Activated CD4-positive, alpha-beta T cell treated with anti-CD3 and anti-CD28 coated beads, Interleukin-2, amount 10 ng/mL, durations not matched to agents 7 days and 5 days (primary cell): ENCODE measurements at regions not wholly inside any gene's neighbourhood (a gene's known extent, or its start where the extent isn't known, plus 50 kb on each side); places are given as distances from the start of the nearest gene placed in this dataset.

Experiments
- CTCF ChIA-PET: fragments of 350-600 bp; sonication (Branson Sonifier 250); formaldehyde crosslinking; loops from one replicate; lab custom pipeline; 2021; ENCODE audit warnings: antibody characterized with exemption; lab: Charles Lee
- POLR2A ChIA-PET: fragments of 350-600 bp; sonication (Branson Sonifier 250); formaldehyde crosslinking; loops from one replicate; lab custom pipeline; 2021; ENCODE audit warnings: antibody characterized with exemption; lab: Charles Lee
- DNase-seq: peaks from one replicate; pipeline ENCODE4 v3.0.0-alpha.2; 2020
- H3K27ac Mint-ChIP-seq: one replicate; pipeline ENCODE4 v1.8.0; 2021; ENCODE audit warnings: mild to moderate bottlenecking, moderate library complexity, mixed read lengths
- H3K27me3 Mint-ChIP-seq: one replicate; pipeline ENCODE4 v1.8.0; 2021; ENCODE audit warnings: mixed read lengths
- H3K36me3 Mint-ChIP-seq: one replicate; pipeline ENCODE4 v1.8.0; 2021; ENCODE audit warnings: low read depth, mixed read lengths
- H3K4me1 Mint-ChIP-seq: one replicate; pipeline ENCODE4 v1.8.0; 2021; ENCODE audit warnings: mixed read lengths
- H3K4me3 Mint-ChIP-seq: one replicate; pipeline ENCODE4 v1.8.0; 2021; ENCODE audit warnings: mild to moderate bottlenecking, moderate library complexity, mixed read lengths
- H3K9me3 Mint-ChIP-seq: one replicate; pipeline ENCODE4 v1.8.0; 2021; ENCODE audit warnings: mixed read lengths

GRCh38 chr10:4678951-4679671, 146.9 kb upstream of the AKR1E2 start:
- Mint-ChIP-seq H3K4me1 (no peaks in the 10 kb centered on the region), H3K27me3 (peaks cover 21% of the 10 kb centered on the region), H3K9me3 (no peaks in the 10 kb centered on the region), H3K27ac (no peak overlapping the region), H3K4me3 (no peak overlapping the region), H3K36me3 (no peaks in the 10 kb centered on the region)
- ChIA-PET POLR2A (no interaction called here), CTCF (interaction anchor here (0.6 kb wide), 1 partner anchor 233 kb away, joined by 3 read pairs; no protein-coding TSS in a partner anchor)
- DNase-seq: no peak

DNA sequence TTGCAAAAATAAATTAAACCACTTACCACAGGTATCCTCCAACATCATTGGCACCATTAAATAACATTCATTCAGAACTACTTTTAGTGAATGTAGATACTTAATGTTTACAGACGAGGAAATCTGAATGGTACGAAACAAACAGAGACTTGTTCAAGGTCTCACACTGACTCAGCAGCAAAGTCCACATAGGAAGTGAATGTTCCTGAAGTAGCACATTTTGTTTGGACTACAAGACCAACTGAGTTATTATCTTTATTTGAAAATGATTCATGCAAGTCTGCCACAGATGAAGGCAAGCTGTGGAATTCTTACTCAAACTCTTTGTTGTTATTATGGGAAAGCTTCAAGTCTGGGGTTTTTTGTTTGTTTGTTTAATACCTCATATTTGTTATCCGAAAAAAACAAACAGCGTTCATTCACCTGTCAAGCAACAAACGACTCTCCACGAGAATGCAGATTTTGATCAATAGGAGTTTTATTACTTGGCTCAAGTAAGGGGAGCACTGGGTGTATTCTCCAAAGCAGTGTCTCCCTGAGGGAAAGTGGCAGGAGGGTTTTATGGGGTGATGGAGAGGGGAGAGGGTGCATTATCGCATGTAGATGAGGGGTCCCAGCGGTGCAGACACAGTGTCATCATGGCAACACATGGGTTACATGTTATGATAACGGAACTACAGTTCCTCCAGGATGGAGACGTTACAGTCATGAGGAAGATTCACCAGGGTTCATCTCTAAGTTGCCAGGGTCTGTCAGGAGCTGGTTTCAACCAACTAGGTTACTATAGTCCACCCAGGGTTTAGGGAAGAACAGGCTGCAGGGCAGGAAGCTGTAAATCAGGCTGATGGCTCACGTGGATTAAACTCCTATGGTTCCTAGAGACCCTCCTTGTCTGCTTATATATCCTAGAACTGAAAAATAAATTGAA, 147.7 kb upstream of the AKR1E2 start:
- Mint-ChIP-seq H3K4me3 (no peak overlapping the region), H3K9me3 (no peaks in the 10 kb centered on the region), H3K36me3 (no peaks in the 10 kb centered on the region), H3K27ac (no peak overlapping the region), H3K4me1 (no peaks in the 10 kb centered on the region), H3K27me3 (peaks cover 25% of the 10 kb centered on the region)
- CTCF ChIA-PET: interaction anchor here (0.6 kb wide), 1 partner anchor 232 kb away, joined by 3 read pairs; no protein-coding TSS in a partner anchor
- POLR2A ChIA-PET: no interaction called here
- DNase-seq: no peak

GRCh38 chr10:4677296-4678021, 148.5 kb upstream of the AKR1E2 start:
- Mint-ChIP-seq H3K9me3 (no peaks in the 10 kb centered on the region), H3K36me3 (no peaks in the 10 kb centered on the region), H3K27me3 (peaks cover 24% of the 10 kb centered on the region), H3K4me3 (no peak overlapping the region), H3K27ac (no peak overlapping the region), H3K4me1 (no peaks in the 10 kb centered on the region)
- CTCF ChIA-PET: no interaction called here
- POLR2A ChIA-PET: no interaction called here
- no peak for DNase-seq

DNA sequence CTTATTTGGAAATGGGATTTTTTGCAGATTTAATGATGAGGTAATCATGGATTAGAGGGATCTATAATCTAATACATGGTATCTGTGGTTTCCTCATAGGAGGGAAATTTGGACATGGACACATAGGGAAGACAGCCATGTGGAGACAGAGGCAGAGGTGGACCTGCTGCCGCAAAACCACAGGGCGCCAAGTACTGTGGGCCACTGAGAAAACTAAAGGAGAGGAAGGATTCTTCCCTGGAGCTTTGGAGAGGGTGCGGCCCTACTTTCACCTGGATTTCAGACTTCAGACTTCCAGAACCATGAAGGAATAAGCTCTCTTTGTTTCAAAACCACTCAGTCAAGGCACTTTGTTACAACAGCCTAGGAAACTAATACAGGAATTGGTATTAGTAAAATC, 149.4 kb upstream of the AKR1E2 start:
- Mint-ChIP-seq H3K27me3 (peaks cover 27% of the 10 kb centered on the region), H3K27ac (no peak overlapping the region), H3K9me3 (no peaks in the 10 kb centered on the region), H3K4me3 (no peak overlapping the region), H3K36me3 (no peaks in the 10 kb centered on the region), H3K4me1 (no peaks in the 10 kb centered on the region)
- CTCF ChIA-PET: no interaction called here
- DNase-seq: no peak
- POLR2A ChIA-PET: no interaction called here

DNA sequence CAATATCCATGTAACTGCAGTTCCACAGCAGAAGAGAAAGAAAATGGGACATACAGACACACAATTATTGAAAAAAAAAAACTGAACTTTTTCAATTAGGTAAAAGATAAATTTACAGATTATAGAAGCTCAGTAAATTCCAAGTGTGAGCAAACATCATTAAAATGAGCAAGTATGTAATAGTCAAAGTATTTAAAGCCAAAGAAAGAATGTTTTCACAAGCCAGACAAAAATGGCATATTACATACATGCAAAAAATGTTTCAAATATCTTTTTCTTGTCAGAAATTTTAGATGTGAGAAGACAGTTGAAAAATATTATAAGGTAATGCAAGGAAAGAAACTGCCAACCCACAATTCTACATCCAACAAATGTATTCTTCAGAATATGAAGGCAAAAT, 150.2 kb upstream of the AKR1E2 start:
- ChIA-PET CTCF (no interaction called here), POLR2A (no interaction called here)
- H3K27me3 Mint-ChIP-seq: peaks cover 32% of the 10 kb centered on the region

DNA sequence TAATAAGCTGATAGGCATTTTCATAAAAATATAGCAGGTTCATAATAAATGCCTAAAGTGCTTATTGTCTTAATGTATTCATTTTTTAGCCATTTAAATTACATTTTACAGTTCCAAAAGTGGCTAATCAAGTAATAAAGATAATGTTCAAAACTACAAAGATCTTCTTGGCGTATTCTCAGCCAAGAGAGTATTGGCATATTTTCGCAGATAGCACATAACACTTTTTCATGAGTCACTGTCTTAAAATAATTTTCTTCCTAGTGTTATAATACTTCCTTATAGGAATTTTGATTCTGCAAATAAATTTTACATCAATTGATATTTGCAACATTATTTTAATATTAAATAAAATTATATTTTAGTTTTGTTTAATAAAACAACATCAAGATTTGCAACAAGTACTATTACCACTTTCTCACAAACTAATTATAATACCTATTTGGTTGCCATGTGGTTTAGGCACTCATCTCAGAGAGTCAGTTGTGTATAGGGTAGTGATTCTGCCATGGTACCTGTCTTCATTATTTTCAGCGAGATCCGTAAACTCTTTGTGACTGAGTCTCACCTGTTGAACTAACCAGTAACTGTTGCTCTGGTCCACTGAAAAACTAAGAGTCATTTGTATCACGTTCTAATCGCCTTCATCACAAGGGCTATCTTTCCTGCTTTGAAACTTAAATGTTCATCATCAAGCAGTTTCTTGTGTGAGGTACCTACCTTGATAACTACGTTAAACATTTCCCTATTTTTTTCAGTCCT, 152.5 kb upstream of the AKR1E2 start:
- Mint-ChIP-seq H3K27ac (no peak overlapping the region), H3K27me3 (peaks cover 38% of the 10 kb centered on the region), H3K4me3 (no peak overlapping the region), H3K36me3 (no peaks in the 10 kb centered on the region), H3K4me1 (no peaks in the 10 kb centered on the region), H3K9me3 (no peaks in the 10 kb centered on the region)
- CTCF ChIA-PET: interaction anchor here (0.6 kb wide), 1 partner anchor 105 kb away, joined by 3 read pairs; no protein-coding TSS in a partner anchor
- no peak for DNase-seq
- POLR2A ChIA-PET: no interaction called here

More for the DNA sequence above, 150.2 kb upstream of the AKR1E2 start:
- H3K27ac Mint-ChIP-seq: no peak overlapping the region
- no peak overlapping the region for H3K4me3 Mint-ChIP-seq
- H3K4me1 Mint-ChIP-seq: no peaks in the 10 kb centered on the region
- no peaks in the 10 kb centered on the region for H3K9me3 Mint-ChIP-seq
- DNase-seq: no peak
- no peaks in the 10 kb centered on the region for H3K36me3 Mint-ChIP-seq

GRCh38 chr10:4672201-4672600, 153.8 kb upstream of the AKR1E2 start:
- Mint-ChIP-seq H3K4me1 (no peaks in the 10 kb centered on the region), H3K36me3 (no peaks in the 10 kb centered on the region), H3K9me3 (no peaks in the 10 kb centered on the region), H3K27ac (no peak overlapping the region), H3K27me3 (peaks cover 36% of the 10 kb centered on the region), H3K4me3 (no peak overlapping the region)
- ChIA-PET CTCF (no interaction called here), POLR2A (no interaction called here)
- DNase-seq: no peak

- no peak for DNase-seq
- Mint-ChIP-seq H3K4me1 (no peaks in the 10 kb centered on the region), H3K27ac (no peak overlapping the region), H3K27me3 (peaks cover 34% of the 10 kb centered on the region), H3K36me3 (no peaks in the 10 kb centered on the region), H3K9me3 (no peaks in the 10 kb centered on the region), H3K4me3 (no peak overlapping the region)
- CTCF ChIA-PET: no interaction called here
- POLR2A ChIA-PET: no interaction called here
Measured at GRCh38 chr10:4671451-4672145, 154.4 kb upstream of the AKR1E2 start.

DNA sequence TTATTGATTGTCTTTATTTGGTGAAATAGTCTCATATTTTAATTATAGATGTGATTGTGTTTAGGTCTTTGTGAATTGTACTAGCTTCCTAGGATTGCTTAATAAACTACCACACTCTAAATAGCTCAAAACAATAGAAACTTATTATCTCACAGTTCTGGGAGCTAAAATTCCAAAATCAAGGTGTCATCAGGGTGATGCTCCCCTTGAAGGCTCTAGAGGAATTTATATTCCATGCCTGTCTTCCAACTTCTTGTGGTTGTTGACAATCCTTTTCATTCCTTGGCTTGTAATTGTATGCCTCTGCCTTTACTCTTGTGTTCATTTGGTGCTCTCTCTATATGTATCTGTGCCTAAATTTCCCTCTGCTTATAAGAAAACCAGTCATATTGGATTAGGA, 155.3 kb upstream of the AKR1E2 start:
- H3K4me1 Mint-ChIP-seq: no peaks in the 10 kb centered on the region
- no peak overlapping the region for H3K4me3 Mint-ChIP-seq
- CTCF ChIA-PET: no interaction called here
- peaks cover 29% of the 10 kb centered on the region for H3K27me3 Mint-ChIP-seq
- POLR2A ChIA-PET: no interaction called here
- H3K9me3 Mint-ChIP-seq: no peaks in the 10 kb centered on the region
- DNase-seq: no peak
- no peaks in the 10 kb centered on the region for H3K36me3 Mint-ChIP-seq
- H3K27ac Mint-ChIP-seq: no peak overlapping the region

- peaks cover 23% of the 10 kb centered on the region for H3K27me3 Mint-ChIP-seq
- no peaks in the 10 kb centered on the region for H3K36me3 Mint-ChIP-seq
- no peak overlapping the region for H3K4me3 Mint-ChIP-seq
- CTCF ChIA-PET: no interaction called here
- H3K4me1 Mint-ChIP-seq: no peaks in the 10 kb centered on the region
- H3K27ac Mint-ChIP-seq: no peak overlapping the region
- POLR2A ChIA-PET: no interaction called here
- H3K9me3 Mint-ChIP-seq: no peaks in the 10 kb centered on the region
- DNase-seq: no peak
Measured at GRCh38 chr10:4669585-4669984, 156.4 kb upstream of the AKR1E2 start.

DNA sequence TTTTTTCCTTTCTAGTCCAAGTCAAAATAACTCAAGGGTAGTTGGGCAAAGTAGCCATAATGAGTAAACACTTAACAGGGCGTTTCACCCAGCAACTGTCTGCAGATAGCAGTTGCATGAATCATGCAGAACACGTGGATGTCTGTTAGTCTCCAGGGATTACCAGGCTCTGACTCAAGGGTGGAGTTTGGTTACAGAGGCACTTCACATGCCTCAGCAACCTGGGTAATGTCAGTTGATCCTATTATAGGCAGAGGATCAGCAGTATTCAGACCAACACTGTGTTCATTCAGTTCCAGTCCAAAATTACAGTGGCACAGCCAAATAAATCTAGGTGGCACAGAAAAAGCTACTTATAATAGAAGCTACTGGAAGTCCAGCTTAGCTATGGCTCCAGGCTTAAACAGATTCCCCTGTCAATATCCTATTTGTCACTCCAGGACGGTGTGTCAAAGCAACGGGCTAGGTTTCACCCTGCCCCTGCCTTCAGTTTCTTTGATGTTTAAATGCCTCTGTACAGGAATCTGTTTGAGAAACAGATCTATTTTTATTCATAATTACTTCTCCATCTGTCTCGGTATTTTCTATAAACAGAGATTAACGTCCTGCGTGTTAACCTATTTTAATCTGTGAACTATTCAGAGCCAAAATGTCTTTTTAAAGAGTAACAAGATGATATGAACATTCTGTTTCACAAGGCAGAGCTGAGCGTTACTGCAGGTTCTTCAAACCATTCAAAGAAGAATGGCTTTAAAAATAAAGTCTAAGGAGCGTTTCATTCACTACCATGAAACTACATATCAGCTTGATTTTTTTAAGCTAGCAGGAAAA, 162.6 kb upstream of the AKR1E2 start:
- DNase-seq: no peak
- ChIA-PET CTCF (no interaction called here), POLR2A (no interaction called here)
- no peaks in the 10 kb centered on the region for H3K36me3 Mint-ChIP-seq
- no peak overlapping the region for H3K4me3 Mint-ChIP-seq
- H3K27me3 Mint-ChIP-seq: peaks cover 22% of the 10 kb centered on the region
- no peak overlapping the region for H3K27ac Mint-ChIP-seq
- no peaks in the 10 kb centered on the region for H3K4me1 Mint-ChIP-seq
- no peaks in the 10 kb centered on the region for H3K9me3 Mint-ChIP-seq
